ENCODE measurements at regions not wholly inside any gene's neighbourhood (a gene's known extent, or its start where the extent isn't known, plus 50 kb on each side); places are given as distances from the start of the nearest gene placed in this dataset.
A peak's percentile ranks its signal among the peaks of the same experiment; 100 is the strongest.

DNA sequence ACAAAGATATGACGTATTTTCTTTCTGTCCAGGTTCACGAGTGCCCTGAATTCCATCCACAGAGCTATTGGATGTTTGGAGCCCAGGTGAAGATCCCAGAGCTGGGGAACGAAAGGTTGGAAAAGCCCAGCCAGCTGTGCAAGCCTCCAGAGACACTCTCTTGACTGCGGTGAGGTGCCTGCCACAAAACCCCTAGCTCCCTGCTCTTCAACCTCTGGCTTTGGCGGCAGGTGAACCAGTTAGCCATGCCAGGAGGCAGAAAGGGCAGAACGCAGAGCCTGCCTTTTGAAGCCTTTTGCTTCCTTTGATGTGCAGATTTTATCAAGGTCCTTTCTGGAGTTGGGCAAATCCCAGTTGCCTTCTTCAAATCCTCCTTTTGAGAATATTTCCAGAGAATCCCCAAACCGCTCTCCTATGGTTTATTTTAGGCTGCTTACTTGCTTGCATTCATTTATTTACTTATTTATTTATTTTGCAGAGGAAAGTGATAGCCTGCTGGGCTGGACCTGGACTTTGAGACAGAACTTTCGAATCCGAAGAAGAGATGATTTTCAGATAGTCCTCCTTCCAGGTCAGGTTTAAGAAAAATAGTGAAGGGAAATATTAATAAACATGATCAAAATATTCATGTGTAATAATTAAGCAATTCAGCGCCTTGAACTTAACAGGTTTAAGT is 411.2 kb upstream of the TBX3 start:
- TF ChIP-seq, protein P1, sequence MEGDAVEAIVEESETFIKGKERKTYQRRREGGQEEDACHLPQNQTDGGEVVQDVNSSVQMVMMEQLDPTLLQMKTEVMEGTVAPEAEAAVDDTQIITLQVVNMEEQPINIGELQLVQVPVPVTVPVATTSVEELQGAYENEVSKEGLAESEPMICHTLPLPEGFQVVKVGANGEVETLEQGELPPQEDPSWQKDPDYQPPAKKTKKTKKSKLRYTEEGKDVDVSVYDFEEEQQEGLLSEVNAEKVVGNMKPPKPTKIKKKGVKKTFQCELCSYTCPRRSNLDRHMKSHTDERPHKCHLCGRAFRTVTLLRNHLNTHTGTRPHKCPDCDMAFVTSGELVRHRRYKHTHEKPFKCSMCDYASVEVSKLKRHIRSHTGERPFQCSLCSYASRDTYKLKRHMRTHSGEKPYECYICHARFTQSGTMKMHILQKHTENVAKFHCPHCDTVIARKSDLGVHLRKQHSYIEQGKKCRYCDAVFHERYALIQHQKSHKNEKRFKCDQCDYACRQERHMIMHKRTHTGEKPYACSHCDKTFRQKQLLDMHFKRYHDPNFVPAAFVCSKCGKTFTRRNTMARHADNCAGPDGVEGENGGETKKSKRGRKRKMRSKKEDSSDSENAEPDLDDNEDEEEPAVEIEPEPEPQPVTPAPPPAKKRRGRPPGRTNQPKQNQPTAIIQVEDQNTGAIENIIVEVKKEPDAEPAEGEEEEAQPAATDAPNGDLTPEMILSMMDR (IDR thresholded peaks at IDR 0.05; ENCODE audit: low read depth, low read length): no peak
- no peak overlapping the region for H3K4me3 ChIP-seq (replicated peaks in 1 of 2; ENCODE audit: low read depth in 2 of 2, low read length in 2 of 2)
- no peak for DNase-seq (ENCODE audit: low read depth in 2 of 2)

DNA sequence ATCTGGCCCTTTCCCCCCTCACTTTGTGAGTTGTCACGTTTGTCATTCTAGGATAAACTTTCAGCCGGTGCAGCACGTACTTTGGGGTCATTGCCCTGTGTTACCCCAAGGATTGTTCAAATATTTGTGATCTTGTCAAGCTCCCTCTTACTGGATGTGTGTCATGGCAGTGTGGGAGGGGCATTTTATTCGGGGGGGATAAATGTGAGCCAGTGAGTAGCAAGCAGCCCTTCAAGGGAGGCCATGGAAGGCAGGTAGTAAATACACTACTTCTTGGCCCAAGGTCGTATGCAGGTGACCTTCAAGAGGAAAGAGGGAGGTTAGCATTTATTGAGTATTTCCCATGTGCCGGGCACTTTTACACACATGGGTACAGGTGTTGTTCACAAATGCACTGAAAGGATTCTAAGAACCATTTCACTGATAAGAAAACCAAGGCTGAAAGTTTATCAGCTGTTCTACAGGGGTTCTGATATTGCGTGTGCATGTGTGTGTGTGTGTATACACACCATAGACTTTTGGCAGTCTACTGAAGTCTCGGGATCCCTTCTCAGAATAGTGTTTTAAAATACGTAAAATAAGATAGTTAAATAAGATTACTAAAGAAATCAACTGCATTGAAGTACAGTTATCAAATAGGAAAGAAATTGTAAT is 410.3 kb upstream of the TBX3 start:
- TF ChIP-seq, protein P1 (IDR thresholded peaks at IDR 0.05; ENCODE audit: low read depth, low read length): no peak
- no peak for DNase-seq (ENCODE audit: low read depth in 2 of 2)
- H3K4me3 ChIP-seq (replicated peaks in 1 of 2; ENCODE audit: low read depth in 2 of 2, low read length in 2 of 2): no peak overlapping the region

- no peak for DNase-seq (ENCODE audit: low read depth in 2 of 2)
- TF ChIP-seq, protein P1 (IDR thresholded peaks at IDR 0.05; ENCODE audit: low read depth, low read length): no peak
- no peak overlapping the region for H3K4me3 ChIP-seq (replicated peaks in 1 of 2; ENCODE audit: low read depth in 2 of 2, low read length in 2 of 2)
Observed at GRCh38 chr12:115093261-115093660, 409.3 kb upstream of the TBX3 start.

- H3K4me3 ChIP-seq (replicated peaks in 1 of 2; ENCODE audit: low read depth in 2 of 2, low read length in 2 of 2): no peak overlapping the region
- no peak for DNase-seq (ENCODE audit: low read depth in 2 of 2)
- TF ChIP-seq, protein P1 (IDR thresholded peaks at IDR 0.05; ENCODE audit: low read depth, low read length): no peak
Observed at GRCh38 chr12:115090783-115091182, 406.8 kb upstream of the TBX3 start.

DNA sequence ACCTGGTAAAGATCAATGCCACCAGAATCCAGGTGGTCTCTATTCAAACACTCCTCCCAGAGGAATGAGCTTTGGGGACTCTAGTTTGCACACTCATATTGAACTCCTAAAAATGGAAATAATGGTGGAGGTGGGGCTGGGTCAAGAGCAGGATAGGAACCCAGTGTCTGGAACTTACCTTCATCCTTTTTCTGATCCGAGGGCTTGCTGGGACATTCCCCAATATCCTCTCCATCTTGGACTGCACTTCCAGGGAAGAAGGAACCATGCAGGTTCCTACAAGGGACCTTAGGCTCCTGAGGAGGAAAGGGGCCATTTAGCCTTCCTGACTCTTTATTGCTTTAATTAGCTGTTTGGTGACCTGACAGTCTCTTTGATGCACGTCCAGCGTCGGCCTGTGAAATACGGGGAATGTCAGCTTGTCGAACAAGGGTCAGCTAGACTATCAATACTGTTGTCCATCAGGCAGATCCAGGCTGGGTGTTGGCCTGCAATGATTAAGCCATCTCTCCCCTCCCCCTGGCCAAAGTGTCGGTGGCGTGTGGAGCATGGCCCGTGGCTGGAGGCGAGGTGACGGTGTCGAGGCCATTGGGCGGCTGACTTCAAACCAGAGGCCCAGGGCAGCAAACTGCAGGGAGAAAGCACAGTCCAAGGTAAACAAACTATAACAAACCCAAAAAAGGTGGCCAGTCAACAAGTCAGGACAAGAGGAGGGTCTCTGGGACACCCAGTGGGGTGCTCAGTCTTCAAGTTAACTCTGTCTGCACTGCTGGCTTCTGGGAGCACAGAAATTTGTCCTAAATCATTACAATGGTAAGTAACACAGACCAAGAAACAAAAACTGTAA is 405.2 kb upstream of the TBX3 start:
- H3K4me3 ChIP-seq (replicated peaks in 1 of 2; ENCODE audit: low read depth in 2 of 2, low read length in 2 of 2): no peak overlapping the region
- TF ChIP-seq, protein P1 (IDR thresholded peaks at IDR 0.05; ENCODE audit: low read depth, low read length): no peak
- DNase-seq (ENCODE audit: low read depth in 2 of 2): no peak

- no peak overlapping the region for H3K4me3 ChIP-seq (replicated peaks in 1 of 2; ENCODE audit: low read depth in 2 of 2, low read length in 2 of 2)
- TF ChIP-seq, protein P1 (IDR thresholded peaks at IDR 0.05; ENCODE audit: low read depth, low read length): no peak
- DNase-seq (ENCODE audit: low read depth in 2 of 2): peak in 1 of 2 donors; percentile 7
Observed at GRCh38 chr12:115088328-115088994, 404.5 kb upstream of the TBX3 start.
